C4-2B (cell line): ENCODE measurements at regions not wholly inside any gene's neighbourhood (a gene's known extent, or its start where the extent isn't known, plus 50 kb on each side); places are given as distances from the start of the nearest gene placed in this dataset.

ENCODE experiments used
- H3K27ac ChIP-seq: fragments of 450-650 bp; 2 replicates; pipeline ENCODE4 v1.5.1; 2017
- ZFX ChIP-seq: fragments of 450-650 bp; IDR thresholded peaks from 2 replicates; pipeline ENCODE4 v1.6.1; 2017
- TF ChIP-seq, protein P1 (sequence below): fragments of 450-650 bp; conservative IDR thresholded peaks from 2 replicates; pipeline ENCODE4 v1.5.1; 2017; ENCODE audit warnings: mild to moderate bottlenecking

DNA sequence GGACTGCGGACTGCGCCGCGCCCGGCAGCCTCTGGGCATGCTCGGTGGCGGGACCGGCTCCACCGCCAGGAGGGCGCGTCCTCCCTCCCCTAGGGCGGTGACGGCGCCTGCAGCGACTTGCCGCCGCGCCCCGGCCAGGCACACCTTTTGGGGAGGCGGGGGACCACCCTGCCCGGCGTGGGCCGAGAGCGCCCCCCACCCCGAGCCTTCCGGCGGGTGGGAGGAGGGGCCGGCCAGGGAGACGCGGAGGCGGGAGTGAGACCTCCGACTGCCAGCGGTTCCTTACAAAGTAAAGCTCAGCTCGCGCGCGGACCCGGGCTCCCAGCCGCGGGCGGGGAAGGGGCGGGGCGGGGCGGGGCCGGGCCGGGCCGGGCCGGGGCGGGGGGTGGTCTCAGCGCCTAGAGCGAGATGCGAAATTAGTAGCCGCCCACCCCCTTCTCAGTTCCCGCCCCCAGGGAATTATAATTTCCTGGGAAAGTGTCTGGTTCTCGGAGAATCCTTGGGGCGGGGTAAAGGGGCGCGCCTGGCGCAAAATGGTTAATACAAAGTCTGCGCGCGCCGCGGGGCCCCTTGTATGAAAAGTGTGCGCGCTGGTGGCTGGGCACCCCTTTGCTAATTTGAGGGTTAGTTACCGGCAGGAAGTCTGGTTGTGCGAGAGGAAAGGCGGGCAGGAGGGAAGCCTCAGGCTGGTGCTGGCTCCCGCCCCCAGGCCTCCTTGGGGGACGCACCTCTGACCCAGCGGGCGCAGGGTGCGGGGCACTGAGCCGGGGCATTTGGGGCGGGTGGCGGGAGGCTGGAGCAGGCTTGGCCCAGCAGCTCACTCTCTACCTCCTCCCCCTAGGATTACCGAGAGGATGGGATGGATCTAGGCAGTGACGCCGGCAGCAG, 224.8 kb upstream of the IL12A start:
- H3K27ac ChIP-seq: peak overlapping the region; percentile 28
- TF ChIP-seq, protein P1, sequence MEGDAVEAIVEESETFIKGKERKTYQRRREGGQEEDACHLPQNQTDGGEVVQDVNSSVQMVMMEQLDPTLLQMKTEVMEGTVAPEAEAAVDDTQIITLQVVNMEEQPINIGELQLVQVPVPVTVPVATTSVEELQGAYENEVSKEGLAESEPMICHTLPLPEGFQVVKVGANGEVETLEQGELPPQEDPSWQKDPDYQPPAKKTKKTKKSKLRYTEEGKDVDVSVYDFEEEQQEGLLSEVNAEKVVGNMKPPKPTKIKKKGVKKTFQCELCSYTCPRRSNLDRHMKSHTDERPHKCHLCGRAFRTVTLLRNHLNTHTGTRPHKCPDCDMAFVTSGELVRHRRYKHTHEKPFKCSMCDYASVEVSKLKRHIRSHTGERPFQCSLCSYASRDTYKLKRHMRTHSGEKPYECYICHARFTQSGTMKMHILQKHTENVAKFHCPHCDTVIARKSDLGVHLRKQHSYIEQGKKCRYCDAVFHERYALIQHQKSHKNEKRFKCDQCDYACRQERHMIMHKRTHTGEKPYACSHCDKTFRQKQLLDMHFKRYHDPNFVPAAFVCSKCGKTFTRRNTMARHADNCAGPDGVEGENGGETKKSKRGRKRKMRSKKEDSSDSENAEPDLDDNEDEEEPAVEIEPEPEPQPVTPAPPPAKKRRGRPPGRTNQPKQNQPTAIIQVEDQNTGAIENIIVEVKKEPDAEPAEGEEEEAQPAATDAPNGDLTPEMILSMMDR: peak; percentile 29
- TF ChIP-seq ZFX: no peak

DNA sequence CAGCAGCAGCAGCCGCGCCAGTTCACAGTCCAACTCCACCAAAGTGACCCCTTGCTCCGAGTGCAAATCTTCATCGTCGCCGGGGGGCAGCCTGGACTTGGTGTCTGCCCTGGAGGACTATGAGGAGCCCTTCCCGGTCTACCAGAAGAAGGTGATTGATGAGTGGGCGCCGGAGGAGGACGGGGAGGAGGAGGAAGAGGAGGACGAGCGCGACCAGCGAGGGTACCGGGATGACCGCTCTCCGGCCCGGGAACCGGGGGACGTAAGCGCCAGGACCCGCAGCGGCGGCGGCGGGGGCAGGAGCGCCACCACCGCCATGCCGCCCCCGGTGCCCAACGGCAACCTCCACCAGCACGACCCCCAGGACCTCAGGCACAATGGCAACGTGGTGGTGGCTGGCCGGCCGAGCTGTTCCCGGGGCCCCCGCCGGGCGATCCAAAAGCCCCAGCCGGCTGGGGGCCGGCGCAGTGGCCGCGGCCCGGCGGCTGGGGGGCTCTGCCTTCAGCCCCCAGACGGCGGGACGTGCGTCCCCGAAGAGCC, 224.1 kb upstream of the IL12A start:
- no peak for TF ChIP-seq ZFX
- TF ChIP-seq, protein P1: no peak
- no peak overlapping the region for H3K27ac ChIP-seq

DNA sequence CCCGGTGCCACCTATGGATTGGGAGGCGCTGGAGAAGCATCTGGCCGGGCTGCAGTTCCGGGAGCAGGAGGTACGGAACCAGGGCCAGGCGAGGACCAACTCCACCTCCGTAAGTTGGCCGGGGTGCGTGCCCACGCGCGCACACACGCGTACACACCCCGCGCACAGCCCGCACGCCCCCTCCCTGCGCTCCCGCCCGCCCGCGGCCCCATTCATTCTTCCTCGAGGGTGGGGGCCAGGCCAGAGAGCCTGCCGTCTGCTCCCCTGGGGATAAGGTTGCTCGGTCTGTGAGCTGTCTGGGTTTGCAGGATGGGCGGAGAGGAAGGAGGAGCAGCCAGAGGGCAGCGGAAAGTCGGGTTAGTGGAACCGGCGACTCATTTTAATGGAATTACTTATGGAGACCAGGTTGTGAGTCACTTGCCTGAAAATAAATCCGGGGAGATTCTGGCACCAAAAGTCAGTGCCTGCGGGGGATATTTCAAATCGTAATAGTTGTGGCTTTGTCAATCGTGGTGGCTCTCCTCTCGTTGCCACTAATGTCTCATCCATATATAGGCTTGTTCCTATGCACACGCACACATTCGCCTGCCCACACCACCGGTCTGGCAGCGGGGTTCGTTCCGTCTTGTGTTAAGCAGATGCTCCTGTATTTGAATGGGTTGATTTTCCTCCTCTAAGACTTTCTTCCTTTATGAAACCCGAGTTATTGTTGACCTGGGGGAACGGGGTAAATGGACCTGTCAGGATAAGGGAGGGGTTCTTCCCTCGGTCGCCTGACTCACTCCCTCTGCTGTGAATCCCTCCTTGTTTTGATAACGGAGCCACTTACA, 223.4 kb upstream of the IL12A start:
- TF ChIP-seq ZFX: no peak
- TF ChIP-seq, protein P1: no peak
- H3K27ac ChIP-seq: no peak overlapping the region

DNA sequence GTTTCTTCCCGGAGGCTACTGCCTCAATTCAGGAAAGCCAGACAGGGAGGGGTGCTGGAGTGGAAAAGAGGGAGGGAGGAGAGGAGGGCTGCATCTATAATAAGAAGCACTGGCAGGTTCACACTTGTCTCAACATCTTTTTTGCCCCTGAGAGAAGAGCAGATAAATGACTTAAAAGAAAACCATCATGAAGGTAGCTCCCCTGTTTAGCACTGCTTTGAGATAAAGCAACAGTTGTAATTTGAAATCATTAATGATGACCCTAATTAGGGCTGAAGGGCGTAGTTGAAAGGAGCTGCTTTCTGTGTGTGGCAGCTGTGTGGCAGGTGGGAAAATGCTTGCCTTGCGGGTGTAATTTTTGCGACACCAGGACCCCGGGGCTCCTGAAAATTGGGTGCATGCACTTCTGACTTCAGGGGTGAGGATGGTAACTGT, 222.8 kb upstream of the IL12A start:
- H3K27ac ChIP-seq: no peak overlapping the region
- TF ChIP-seq, protein P1: no peak
- no peak for TF ChIP-seq ZFX

DNA sequence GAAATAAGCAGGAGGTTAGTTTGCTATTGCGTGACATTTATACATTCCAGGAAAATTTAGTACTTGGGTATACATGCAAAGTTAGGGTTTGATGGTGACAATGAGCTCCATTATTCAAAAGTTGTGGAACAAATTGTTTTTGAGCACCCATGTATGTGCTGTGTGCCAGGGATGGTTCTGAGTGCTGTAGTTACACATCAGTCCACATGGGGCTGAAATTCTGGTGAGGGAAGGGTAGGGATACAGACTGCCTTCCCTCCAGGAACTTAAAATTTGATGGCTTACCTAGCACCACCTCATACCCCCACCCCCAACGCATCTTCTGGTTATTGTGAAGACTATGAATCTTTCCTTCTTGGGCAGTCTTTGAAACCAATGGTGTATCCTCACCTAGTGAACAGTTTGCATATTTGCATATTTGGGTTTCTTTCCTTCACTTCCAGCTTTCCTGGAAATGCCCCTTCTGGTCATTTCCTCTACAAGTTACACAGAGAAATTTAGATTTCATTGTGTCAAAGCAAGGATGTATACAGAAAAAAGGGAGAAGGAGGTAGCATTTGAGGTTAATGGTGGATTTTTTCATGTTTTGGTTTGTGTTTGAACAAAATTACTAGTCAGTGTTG, 222.0 kb upstream of the IL12A start:
- TF ChIP-seq, protein P1: peak; percentile 57
- TF ChIP-seq ZFX: no peak
- H3K27ac ChIP-seq: no peak overlapping the region

DNA sequence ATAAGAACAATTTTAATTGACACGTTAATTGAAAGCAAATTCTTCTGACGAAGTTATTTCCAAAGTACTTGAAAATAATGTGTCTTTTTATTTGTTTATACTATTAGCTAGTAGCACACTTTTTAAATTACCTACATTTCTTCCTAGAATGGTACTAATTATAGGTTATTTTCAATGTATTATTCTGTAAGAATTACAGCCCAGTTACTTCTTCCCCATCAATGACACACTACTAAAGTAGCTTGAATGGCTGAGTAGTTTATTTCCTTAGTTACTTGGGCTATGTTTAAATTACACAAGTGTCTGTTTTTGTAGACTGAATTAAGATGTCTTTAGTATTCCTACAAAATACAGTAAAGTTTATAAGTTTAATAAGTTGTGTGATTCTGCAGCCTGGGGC, 217.6 kb upstream of the IL12A start:
- no peak overlapping the region for H3K27ac ChIP-seq
- TF ChIP-seq, protein P1: no peak
- TF ChIP-seq ZFX: no peak
